ENCODE measurements at regions not wholly inside any gene's neighbourhood (a gene's known extent, or its start where the extent isn't known, plus 50 kb on each side); places are given as distances from the start of the nearest gene placed in this dataset.

DNA sequence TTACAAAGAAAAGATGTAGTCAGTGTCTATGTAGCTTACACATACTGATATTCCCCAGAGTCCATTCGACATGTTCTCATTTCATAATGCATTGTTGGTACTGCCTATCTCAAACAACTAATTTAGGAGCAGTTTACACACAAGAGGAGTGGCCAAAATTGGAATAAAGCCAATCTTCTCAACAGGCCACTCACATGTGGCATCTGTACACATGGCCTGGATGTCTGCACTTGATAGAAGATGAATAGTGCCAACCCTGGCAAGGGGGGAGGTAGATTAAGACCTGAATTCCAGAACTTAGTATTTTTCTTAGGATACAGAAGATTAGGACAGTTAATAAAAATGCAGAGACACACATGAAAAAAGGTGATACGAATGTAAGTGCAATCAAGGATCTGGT, 125.3 kb upstream of the STARD3NL start:
- TF ChIP-seq, protein P1, sequence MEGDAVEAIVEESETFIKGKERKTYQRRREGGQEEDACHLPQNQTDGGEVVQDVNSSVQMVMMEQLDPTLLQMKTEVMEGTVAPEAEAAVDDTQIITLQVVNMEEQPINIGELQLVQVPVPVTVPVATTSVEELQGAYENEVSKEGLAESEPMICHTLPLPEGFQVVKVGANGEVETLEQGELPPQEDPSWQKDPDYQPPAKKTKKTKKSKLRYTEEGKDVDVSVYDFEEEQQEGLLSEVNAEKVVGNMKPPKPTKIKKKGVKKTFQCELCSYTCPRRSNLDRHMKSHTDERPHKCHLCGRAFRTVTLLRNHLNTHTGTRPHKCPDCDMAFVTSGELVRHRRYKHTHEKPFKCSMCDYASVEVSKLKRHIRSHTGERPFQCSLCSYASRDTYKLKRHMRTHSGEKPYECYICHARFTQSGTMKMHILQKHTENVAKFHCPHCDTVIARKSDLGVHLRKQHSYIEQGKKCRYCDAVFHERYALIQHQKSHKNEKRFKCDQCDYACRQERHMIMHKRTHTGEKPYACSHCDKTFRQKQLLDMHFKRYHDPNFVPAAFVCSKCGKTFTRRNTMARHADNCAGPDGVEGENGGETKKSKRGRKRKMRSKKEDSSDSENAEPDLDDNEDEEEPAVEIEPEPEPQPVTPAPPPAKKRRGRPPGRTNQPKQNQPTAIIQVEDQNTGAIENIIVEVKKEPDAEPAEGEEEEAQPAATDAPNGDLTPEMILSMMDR (IDR thresholded peaks at IDR 0.05), result no peak
- TF ChIP-seq POLR2A (IDR thresholded peaks at IDR 0.05) (no peak), EP300 (IDR thresholded peaks at IDR 0.05) (no peak)

Measured in ovary (tissue), 3 donors.